Epithelial cell of esophagus (primary cell): ENCODE measurements at regions not wholly inside any gene's neighbourhood (a gene's known extent, or its start where the extent isn't known, plus 50 kb on each side); places are given as distances from the start of the nearest gene placed in this dataset.

Source experiments
- DNase-seq: peaks from one replicate; pipeline ENCODE4 v3.0.0; 2010; ENCODE audit warnings: low read depth
- H3K4me3 ChIP-seq: 2 replicates; pipeline ENCODE4 v1.5.1; 2011; ENCODE audit warnings: mild to moderate bottlenecking, low read length, control low read depth
- TF ChIP-seq, protein P1 (sequence below): IDR thresholded peaks from 2 replicates; pipeline ENCODE4 v1.5.1; 2011; ENCODE audit warnings: low read depth, mild to moderate bottlenecking, low read length, control low read depth, inconsistent platforms; ENCODE audit not compliant: insufficient read depth; ENCODE audit errors: missing control alignments

DNA sequence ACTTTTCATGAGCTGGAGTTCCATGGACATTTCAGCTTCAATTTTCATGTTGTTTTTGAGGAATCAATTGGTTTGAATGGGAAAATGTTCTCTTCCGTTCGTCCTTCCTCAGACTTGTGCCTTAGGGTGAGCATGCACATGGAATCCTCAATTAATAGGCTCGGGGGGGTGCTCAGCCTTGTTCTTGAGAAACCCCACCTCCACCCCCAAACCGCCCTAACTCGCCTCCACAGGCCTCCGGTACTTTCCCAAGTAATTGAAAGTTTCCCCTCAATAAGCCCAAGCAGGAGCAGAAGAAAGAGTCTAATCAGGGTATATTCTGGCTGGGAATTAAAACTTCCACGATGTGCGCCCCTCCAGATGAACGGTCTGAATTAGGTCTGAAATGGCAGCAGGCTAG, 945.2 kb downstream of the GRID1 start:
- TF ChIP-seq, protein P1, sequence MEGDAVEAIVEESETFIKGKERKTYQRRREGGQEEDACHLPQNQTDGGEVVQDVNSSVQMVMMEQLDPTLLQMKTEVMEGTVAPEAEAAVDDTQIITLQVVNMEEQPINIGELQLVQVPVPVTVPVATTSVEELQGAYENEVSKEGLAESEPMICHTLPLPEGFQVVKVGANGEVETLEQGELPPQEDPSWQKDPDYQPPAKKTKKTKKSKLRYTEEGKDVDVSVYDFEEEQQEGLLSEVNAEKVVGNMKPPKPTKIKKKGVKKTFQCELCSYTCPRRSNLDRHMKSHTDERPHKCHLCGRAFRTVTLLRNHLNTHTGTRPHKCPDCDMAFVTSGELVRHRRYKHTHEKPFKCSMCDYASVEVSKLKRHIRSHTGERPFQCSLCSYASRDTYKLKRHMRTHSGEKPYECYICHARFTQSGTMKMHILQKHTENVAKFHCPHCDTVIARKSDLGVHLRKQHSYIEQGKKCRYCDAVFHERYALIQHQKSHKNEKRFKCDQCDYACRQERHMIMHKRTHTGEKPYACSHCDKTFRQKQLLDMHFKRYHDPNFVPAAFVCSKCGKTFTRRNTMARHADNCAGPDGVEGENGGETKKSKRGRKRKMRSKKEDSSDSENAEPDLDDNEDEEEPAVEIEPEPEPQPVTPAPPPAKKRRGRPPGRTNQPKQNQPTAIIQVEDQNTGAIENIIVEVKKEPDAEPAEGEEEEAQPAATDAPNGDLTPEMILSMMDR = no peak
- no peak overlapping the region for H3K4me3 ChIP-seq
- no peak for DNase-seq

DNA sequence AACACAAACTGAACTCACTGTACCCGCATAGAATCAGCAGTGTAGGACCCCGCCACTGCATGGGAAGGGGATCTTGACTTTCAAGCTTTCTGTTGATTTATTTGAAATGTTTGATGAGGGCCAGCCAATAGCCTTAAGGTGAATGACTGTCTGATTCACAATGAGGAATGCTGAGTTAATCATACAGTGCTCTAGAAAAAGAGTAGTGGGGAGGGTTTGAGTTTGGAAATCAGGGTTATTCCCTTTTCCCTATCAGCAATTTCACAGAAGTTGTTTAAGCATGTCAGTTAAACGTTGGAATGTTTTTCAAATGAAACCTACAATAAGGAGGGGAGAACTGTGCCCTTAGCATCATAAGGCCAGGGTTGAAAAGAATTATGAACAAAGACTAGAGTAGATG, 937.5 kb downstream of the GRID1 start:
- TF ChIP-seq, protein P1 = no peak
- H3K4me3 ChIP-seq = no peak overlapping the region
- peak; percentile 52 for DNase-seq

DNA sequence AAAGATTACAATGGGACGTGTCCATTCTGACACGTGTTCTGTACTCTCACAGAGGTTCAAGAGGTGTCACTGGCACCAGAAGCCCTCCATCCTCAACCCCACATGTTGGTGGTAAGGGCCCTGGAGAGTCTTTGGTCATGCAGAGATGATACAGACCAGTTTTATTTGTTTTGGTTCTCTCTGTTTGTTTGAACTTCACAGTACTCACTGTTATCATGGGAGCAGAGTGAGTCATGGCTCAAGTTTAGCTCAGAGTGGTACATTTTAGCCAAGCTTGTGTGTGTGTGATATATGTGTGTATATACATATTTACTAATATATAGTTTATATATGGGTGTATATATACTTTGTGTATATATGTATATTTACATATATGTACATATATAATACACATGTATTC, 935.6 kb downstream of the GRID1 start:
- H3K4me3 ChIP-seq = no peak overlapping the region
- TF ChIP-seq, protein P1 = no peak

DNA sequence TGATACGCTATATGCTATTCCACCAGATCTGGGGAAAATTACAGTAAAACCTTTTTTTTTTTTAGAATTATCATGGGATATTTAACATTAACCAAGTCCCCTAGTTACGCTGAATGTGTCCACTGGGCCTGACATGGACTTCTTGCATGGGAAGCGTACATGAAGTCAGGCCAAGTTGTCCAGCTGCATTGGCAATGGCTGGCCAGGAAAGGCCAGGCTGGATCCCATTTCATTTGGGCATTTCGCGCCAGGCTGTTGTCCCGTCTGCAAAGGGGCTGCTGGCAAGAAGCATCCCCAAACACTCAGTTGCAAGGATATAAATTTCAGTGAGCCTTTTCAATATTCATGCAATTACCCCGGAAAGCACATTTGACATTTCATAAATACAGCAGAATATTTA, 933.3 kb downstream of the GRID1 start:
- H3K4me3 ChIP-seq = no peak overlapping the region
- no peak for DNase-seq
- TF ChIP-seq, protein P1 = no peak

More for the DNA sequence above, 935.6 kb downstream of the GRID1 start:
- peak; percentile 19 for DNase-seq

DNA sequence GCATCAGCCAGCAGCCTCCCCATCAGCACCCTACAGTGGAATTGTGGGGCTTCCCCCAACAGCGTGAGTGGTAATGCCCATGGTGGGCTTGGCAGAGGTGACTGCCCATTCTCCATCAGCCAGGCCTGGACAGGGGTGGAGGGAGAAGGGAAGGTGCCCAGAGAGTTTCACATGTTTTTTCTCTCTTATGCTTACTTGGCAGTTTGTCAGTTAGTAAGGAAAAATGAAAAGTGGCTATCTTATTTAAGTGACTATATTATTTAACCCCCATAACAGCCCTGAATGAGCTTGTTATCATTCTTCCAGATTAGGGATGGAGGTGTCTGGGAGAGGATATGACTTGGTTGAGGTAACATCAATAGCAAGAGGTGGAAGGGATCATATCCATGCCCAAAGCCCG, 921.7 kb downstream of the GRID1 start:
- TF ChIP-seq, protein P1 = no peak
- no peak for DNase-seq
- no peak overlapping the region for H3K4me3 ChIP-seq

DNA sequence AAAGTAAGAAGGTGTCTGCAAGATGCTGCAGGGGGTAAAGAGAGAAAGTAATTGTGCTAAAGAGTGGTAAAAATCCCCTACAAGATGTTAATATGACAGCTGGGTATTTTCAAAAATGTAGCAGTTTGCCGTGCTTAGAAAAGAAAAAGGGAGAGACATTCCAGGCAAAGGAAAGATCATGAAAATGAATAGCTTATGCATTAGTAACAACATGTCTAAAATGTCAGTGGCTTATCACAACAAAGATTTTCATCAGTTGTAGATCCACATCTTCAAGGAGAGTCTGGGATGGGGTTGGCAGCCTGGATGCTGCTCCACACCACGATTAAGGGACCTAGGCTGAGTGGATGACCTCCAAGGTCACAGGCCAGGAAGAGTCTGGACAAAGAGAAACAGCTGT, 920.9 kb downstream of the GRID1 start:
- TF ChIP-seq, protein P1 = no peak
- no peak overlapping the region for H3K4me3 ChIP-seq

DNA sequence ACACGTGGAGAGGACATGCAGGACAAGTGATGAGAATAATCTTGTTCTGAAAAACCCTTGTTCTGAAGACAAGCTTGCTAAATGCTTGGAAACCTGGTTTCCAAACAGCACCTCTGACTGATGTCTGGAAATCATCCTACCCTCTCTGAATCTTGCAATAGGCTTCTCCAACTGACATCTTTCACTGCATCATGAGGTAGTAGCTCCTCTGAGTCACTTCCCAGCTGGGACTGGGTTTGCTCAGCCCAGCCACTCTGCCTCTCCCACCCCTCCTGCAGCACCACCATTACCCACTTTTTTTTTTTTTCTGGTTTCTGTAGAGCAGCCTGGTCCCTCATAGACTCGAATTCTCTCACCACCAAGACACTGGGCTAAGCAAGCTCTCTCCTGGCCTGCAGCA, 919.8 kb downstream of the GRID1 start:
- TF ChIP-seq, protein P1 = no peak
- DNase-seq = no peak
- no peak overlapping the region for H3K4me3 ChIP-seq

More for the DNA sequence above, 920.9 kb downstream of the GRID1 start:
- DNase-seq = no peak
